Esophagus squamous epithelium (tissue), 5 donors: ENCODE measurements at regions not wholly inside any gene's neighbourhood (a gene's known extent, or its start where the extent isn't known, plus 50 kb on each side); places are given as distances from the start of the nearest gene placed in this dataset.
"Not testable (repeated sequence)": the region's sequence is repeated elsewhere in the genome, so short reads cannot be mapped to it uniquely, and the experiment has no call there.

Source experiments
- DNase-seq: peaks from one replicate; lab custom pipeline; 2025; lab: John Stamatoyannopoulos, UW
- H3K27ac ChIP-seq, 4 donors: fragments of 200-600 bp; sonication (generic); one replicate each; pipeline ENCODE4 v1.5.1; 2016 to 2019; ENCODE audit warnings: mild to moderate bottlenecking in 1 of 4
- H3K27me3 ChIP-seq, 4 donors: fragments of 200-600 bp; sonication (generic); 1 replicate in 3 of 4; 2 replicates in 1 of 4; pipeline versions ENCODE4 v1.5.1 to v1.6.0; 2017 to 2021; ENCODE audit warnings: antibody characterized with exemption in 1 of 4
- H3K36me3 ChIP-seq, 3 donors: fragments of 200-600 bp; sonication (generic); one replicate each; pipeline ENCODE4 v1.5.1; 2016 to 2019
- H3K4me1 ChIP-seq, 3 donors: fragments of 200-600 bp; sonication (generic); one replicate each; pipeline ENCODE4 v1.5.1; 2017 to 2019
- H3K4me3 ChIP-seq, 4 donors: fragments of 200-600 bp; sonication (generic); 1 replicate in 3 of 4; 2 replicates in 1 of 4; pipeline ENCODE4 v1.5.1; 2016 to 2019; ENCODE audit warnings: mild to moderate bottlenecking in 2 of 4, moderate library complexity in 1 of 4
- H3K9me3 ChIP-seq, 3 donors: fragments of 200-600 bp; sonication (generic); one replicate each; pipeline ENCODE4 v1.5.1; 2016 to 2019
- POLR2A ChIP-seq, 4 donors: fragments of 450-650 bp; IDR thresholded peaks; one replicate each; pipeline ENCODE4 v1.6.1; 2017; ENCODE audit warnings: antibody characterized with exemption in 4 of 4, mild to moderate bottlenecking in 4 of 4, moderate library complexity in 3 of 4
- WGBS, 2 donors: methylation state at CpG; one replicate each; pipeline ENCODE4 v1.1.5; 2018; 5-methylcytosine and 5-hydroxymethylcytosine counted together
- intact Hi-C: fragments of 100-400 bp; cut with DNase I; formaldehyde crosslinking; loops from one replicate; pipeline ENCODE4 v1.15.0; 2022
- TF ChIP-seq, protein P1 (sequence below), 6 experiments: fragments of 450-650 bp in 4 of 6; fragments of 200-600 bp in 2 of 6; sonication (generic) in 2 of 6; IDR thresholded peaks; one replicate each; pipeline ENCODE4 v1.5.1; 2016 to 2019; ENCODE audit warnings: antibody characterized with exemption in 6 of 6, mild to moderate bottlenecking in 4 of 6, moderate library complexity in 4 of 6
- donor health status: DM: yes; HTN: yes; CAD: no.

DNA sequence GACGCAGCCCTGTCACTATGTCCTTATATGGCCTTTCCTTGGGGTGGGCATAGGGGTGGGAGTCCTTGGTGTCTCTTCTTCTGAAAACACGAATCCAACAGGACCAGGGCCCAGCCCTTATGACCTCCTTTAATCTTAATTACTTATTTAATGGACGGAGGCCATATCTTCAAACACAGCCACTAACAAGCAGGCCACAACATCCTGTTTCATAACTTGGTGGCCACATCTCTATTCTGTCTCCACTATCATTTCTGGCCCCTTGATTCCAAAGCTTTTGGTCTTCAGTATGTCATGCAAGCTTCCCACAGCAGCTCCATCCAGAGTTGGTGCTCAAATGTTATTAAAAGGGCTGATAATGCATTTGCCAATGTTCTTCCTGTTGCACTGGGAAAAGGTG is 287.3 kb upstream of the SMIM21 start:
- DNase-seq: no peak
- no peaks in the 10 kb centered on the region for H3K27me3 ChIP-seq
- no peaks in the 10 kb centered on the region for H3K36me3 ChIP-seq
- TF ChIP-seq, protein P1, sequence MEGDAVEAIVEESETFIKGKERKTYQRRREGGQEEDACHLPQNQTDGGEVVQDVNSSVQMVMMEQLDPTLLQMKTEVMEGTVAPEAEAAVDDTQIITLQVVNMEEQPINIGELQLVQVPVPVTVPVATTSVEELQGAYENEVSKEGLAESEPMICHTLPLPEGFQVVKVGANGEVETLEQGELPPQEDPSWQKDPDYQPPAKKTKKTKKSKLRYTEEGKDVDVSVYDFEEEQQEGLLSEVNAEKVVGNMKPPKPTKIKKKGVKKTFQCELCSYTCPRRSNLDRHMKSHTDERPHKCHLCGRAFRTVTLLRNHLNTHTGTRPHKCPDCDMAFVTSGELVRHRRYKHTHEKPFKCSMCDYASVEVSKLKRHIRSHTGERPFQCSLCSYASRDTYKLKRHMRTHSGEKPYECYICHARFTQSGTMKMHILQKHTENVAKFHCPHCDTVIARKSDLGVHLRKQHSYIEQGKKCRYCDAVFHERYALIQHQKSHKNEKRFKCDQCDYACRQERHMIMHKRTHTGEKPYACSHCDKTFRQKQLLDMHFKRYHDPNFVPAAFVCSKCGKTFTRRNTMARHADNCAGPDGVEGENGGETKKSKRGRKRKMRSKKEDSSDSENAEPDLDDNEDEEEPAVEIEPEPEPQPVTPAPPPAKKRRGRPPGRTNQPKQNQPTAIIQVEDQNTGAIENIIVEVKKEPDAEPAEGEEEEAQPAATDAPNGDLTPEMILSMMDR (IDR thresholded peaks at IDR 0.05): no peak
- TF ChIP-seq POLR2A (IDR thresholded peaks at IDR 0.05): no peak
- H3K27ac ChIP-seq: no peak overlapping the region
- H3K4me3 ChIP-seq: no peak overlapping the region
- intact Hi-C loops: no loop called here
- H3K9me3 ChIP-seq: no peaks in the 10 kb centered on the region
- 63 to 81% methylated on average over 3 of the region's 3 CpGs for WGBS, 2 donors
- no peaks in the 10 kb centered on the region for H3K4me1 ChIP-seq

DNA sequence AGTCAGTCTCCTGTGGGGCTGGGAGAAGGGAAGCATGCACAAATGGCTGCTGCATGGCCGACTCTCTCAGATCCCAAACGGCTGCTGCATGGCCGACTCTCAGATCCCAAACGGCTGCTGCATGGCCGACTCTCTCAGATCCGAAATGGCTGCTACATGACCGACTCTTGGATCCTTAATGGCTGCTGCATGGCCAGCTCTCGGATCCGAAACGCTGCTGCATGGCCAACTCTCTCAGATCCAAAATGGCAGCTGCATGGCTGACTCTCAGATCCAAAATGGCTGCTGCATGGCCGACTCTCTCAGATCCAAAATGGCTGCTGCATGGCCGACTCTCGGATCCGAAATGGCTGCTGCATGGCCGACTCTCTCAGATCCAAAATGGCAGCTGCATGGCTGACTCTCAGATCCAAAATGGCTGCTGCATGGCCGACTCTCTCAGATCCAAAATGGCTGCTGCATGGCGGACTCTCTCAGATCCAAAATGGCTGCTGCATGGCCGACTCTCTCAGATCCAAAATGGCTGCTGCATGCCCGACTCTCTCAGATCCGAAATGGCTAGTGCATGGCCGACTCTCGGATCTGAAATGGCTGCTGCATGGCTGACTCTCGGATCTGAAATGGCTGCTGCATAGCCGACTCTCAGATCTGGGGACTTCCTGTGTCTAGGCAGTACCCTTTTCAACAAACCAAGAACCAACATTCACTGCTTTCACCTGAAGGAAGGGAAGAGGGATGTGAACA is 284.8 kb upstream of the SMIM21 start:
- H3K27me3 ChIP-seq, H3K36me3 ChIP-seq, H3K4me3 ChIP-seq, H3K9me3 ChIP-seq, H3K27ac ChIP-seq, H3K4me1 ChIP-seq, intact Hi-C loops, DNase-seq: not testable (repeated sequence)
- 81 to 85% methylated on average over 6 to 9 of the region's 24 CpGs for WGBS, 2 donors

DNA sequence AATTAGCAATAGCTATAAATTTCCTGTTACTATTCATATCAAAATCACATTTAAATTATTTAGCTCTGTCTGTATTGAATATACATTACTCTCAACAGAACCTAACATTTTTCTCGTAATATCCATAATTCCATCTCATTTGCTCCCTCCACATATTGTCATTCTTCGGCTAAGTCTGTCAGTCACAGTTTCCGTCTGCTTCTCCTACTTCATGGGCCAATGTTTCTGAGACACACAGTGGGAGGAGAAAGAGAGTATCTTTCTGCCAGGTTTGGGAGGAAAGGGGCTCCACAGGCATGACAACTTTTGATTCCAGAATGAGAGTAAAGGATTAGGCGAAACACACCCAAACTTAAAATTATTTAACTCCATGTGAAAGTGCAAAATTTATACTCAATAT is 273.1 kb upstream of the SMIM21 start:
- 73 to 80% methylated on average over 4 of the region's 4 CpGs for WGBS, 2 donors
- intact Hi-C loops: no loop called here
- TF ChIP-seq, protein P1 (IDR thresholded peaks at IDR 0.05): no peak
- TF ChIP-seq POLR2A (IDR thresholded peaks at IDR 0.05): no peak
- Histone ChIP-seq H3K36me3 (no peaks in the 10 kb centered on the region), H3K9me3 (no peaks in the 10 kb centered on the region), H3K4me1 (no peaks in the 10 kb centered on the region), H3K27ac (no peak overlapping the region), H3K4me3 (no peak overlapping the region), H3K27me3 (no peaks in the 10 kb centered on the region)
- DNase-seq: no peak

DNA sequence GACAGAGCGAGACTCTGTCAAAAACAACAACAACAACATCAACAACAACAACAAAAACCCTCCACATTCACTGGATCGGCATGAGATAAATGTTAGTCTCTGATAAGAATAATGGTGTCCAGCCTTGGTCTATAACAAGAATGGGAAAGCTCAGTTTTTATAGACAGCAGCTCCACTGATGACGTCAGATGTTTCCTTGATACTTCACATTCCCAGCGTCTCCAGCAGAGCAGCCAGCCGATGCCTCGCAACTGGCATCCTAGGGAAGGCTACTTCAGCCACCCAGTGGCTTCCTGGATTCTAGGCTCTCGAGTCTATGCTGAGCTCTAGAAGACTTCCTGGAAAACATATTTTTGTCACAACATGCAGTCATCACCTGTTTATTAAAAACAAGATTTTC is 271.4 kb upstream of the SMIM21 start:
- intact Hi-C loops: no loop called here
- TF ChIP-seq POLR2A (IDR thresholded peaks at IDR 0.05): no peak
- TF ChIP-seq, protein P1 (IDR thresholded peaks at IDR 0.05): no peak
- 83 to 89% methylated on average over 7 of the region's 7 CpGs for WGBS, 2 donors
- no peak for DNase-seq
- Histone ChIP-seq H3K9me3 (no peaks in the 10 kb centered on the region), H3K27ac (no peak overlapping the region), H3K4me1 (no peaks in the 10 kb centered on the region), H3K36me3 (no peaks in the 10 kb centered on the region), H3K4me3 (no peak overlapping the region), H3K27me3 (no peaks in the 10 kb centered on the region)

DNA sequence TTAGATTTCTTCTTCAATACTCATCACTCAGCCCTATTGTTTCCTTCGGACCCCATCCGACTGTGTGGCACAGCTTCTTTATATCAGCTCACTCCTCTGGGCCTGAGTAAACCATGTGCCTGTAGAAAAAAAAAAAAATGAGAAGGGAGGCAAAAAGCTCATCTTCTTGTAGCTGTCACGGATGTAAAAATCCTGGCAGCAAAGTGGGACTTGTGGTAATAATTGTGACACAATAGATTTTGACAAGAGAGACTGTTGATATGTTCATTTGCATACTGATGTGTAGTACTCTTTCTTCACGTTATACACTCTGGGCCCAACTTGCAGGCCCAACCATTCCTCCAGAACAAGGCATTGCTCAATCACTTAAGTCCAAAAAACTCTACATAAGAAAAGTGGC is 270.0 kb upstream of the SMIM21 start:
- intact Hi-C loops: no loop called here
- Histone ChIP-seq H3K9me3 (no peaks in the 10 kb centered on the region), H3K4me1 (no peaks in the 10 kb centered on the region), H3K27me3 (no peaks in the 10 kb centered on the region), H3K4me3 (no peak overlapping the region), H3K27ac (no peak overlapping the region), H3K36me3 (no peaks in the 10 kb centered on the region)
- no peak for DNase-seq
- WGBS, 2 donors: 67 to 70% methylated on average over 4 of the region's 4 CpGs
- TF ChIP-seq, protein P1 (IDR thresholded peaks at IDR 0.05): no peak
- no peak for TF ChIP-seq POLR2A (IDR thresholded peaks at IDR 0.05)
